ENCODE measurements at regions not wholly inside any gene's neighbourhood (a gene's known extent, or its start where the extent isn't known, plus 50 kb on each side); places are given as distances from the start of the nearest gene placed in this dataset.

DNA sequence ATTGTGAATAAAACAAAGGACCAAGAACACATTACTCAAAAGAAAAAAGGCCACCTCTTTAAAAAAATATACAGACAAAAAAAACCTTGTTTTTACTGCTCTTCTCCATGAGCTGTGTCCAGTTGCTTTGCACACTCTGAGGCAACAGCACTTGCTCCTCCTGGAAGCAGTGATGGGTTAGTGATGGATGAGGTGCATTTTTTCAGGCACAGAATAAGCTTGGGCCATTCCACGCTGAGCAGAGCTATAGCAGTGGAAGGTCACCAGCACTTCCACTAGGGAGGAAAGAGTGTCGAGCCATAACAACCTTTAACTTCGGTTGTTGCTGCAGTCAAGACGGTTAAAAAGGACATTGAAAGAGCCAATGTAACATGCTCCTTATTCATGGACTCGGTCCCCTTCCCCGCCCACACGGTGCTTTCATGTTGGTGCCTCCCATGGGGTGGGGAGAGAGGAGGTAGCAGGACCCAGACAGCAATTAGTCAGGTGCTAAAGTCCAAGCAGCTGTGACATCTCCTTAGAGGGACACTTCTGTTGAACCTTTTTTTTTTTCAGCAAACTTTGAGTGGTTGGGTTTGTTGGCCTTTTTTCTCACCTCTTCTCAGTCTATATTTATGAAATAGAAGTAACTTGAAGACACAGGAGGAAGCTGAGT, 136.5 kb upstream of the ADARB2 start:
- TF ChIP-seq, protein P1, sequence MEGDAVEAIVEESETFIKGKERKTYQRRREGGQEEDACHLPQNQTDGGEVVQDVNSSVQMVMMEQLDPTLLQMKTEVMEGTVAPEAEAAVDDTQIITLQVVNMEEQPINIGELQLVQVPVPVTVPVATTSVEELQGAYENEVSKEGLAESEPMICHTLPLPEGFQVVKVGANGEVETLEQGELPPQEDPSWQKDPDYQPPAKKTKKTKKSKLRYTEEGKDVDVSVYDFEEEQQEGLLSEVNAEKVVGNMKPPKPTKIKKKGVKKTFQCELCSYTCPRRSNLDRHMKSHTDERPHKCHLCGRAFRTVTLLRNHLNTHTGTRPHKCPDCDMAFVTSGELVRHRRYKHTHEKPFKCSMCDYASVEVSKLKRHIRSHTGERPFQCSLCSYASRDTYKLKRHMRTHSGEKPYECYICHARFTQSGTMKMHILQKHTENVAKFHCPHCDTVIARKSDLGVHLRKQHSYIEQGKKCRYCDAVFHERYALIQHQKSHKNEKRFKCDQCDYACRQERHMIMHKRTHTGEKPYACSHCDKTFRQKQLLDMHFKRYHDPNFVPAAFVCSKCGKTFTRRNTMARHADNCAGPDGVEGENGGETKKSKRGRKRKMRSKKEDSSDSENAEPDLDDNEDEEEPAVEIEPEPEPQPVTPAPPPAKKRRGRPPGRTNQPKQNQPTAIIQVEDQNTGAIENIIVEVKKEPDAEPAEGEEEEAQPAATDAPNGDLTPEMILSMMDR (IDR thresholded peaks at IDR 0.05; ENCODE audit: extremely low read depth, insufficient read depth, missing control alignments), result no peak
- in situ Hi-C loops (cut with MboI; ENCODE audit: low pct_unique_long_range_greater_than_20kb, low sequenced_read_pairs, unreplicated experiment), result no loop called here
- DNase-seq (ENCODE audit: low spot score), result no peak

DNA sequence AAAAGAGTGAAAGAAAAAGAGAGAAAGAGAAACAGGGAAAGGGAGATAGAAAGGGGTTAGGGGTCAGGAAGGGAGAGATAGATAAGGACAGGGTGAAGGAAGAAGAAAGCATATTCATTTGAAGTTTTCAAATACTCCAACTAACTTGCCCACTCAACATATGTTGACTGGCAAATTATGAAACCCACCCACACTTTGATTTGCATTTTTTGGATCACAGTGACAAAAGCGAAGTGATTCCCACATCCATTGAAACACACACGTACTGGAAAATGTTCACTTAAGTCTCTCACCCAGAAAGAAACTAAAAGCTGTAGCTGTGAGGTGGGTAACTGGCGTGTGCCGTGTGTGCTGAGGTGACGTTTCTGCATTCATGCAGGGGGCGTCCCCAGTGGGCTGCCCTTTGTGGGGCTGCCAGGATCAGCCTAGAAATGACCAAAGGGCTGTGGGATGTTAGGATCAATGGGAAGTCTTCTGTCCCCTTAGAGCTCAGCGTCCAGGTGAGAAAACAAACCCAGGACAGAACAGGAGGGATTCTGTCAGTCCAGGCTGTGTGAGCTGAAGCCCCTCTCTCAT, 134.9 kb upstream of the ADARB2 start:
- TF ChIP-seq, protein P1 (IDR thresholded peaks at IDR 0.05; ENCODE audit: extremely low read depth, insufficient read depth, missing control alignments), result no peak
- DNase-seq (ENCODE audit: low spot score), result no peak
- in situ Hi-C loops (cut with MboI; ENCODE audit: low pct_unique_long_range_greater_than_20kb, low sequenced_read_pairs, unreplicated experiment), result no loop called here

DNA sequence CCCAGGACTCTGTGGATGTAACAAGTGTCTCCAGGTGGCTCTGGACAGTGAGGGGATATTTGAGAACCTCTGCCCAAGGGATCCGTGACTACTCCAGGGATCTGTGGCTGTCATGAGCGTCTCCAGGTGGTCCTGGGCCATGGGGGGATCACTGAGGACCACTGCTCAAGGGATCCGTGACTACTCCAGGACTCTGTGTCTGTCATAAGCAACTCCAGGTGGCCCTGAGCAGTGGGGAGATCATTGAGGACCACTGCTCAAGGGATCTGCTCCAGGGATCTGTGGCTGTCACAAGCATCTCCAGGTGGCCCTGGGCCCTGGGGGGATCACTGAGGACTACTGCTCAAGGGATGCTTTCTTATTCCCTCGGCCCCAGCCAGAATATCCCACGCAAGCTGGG, 133.2 kb upstream of the ADARB2 start:
- TF ChIP-seq, protein P1 (IDR thresholded peaks at IDR 0.05; ENCODE audit: extremely low read depth, insufficient read depth, missing control alignments), result no peak
- in situ Hi-C loops (cut with MboI; ENCODE audit: low pct_unique_long_range_greater_than_20kb, low sequenced_read_pairs, unreplicated experiment), result no loop called here

DNA sequence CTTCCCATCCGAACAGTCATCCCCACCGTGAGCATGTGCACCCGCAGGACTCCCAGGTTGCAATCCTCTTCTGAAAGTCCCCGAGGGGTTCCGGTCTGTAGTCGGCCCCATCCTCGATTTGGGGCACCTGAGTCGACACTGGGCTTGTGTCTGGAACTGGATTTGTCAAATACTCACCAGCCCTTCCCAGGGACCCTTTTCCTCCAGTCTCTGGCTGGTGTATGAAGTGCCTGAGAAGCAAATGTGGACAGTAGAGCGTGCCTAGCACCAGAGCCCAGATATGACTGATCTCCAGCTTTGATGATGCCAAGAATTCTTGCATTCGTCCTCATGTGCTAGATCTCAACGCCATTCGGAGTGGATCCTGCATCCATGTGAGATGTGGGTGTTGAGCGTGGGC, 132.5 kb upstream of the ADARB2 start:
- TF ChIP-seq, protein P1 (IDR thresholded peaks at IDR 0.05; ENCODE audit: extremely low read depth, insufficient read depth, missing control alignments), result no peak
- DNase-seq (ENCODE audit: low spot score), result no peak
- in situ Hi-C loops (cut with MboI; ENCODE audit: low pct_unique_long_range_greater_than_20kb, low sequenced_read_pairs, unreplicated experiment), result no loop called here

More for the DNA sequence above, 133.2 kb upstream of the ADARB2 start:
- no peak for DNase-seq (ENCODE audit: low spot score)

DNA sequence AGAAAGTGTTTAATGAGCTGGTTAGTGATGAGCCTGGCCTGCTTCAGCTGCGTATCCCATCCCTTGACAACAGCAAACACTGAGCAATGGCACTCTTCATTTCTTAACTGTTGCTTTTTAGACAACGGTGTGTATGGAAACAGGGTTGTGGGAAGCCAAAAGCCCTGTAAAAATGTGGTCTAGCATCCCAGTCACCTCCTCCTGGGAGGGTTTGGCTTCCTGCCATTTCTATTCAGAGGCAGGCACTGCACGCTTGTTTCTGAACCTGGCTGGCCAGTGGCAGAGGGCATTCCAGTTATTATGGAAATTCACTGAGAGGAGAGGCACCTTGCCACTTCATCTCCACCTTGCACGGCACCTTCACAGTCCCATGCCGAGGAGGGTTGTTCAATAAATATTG, 123.0 kb upstream of the ADARB2 start:
- TF ChIP-seq, protein P1 (IDR thresholded peaks at IDR 0.05; ENCODE audit: extremely low read depth, insufficient read depth, missing control alignments), result no peak
- DNase-seq (ENCODE audit: low spot score), result no peak
- in situ Hi-C loops (cut with MboI; ENCODE audit: low pct_unique_long_range_greater_than_20kb, low sequenced_read_pairs, unreplicated experiment), result no loop called here

DNA sequence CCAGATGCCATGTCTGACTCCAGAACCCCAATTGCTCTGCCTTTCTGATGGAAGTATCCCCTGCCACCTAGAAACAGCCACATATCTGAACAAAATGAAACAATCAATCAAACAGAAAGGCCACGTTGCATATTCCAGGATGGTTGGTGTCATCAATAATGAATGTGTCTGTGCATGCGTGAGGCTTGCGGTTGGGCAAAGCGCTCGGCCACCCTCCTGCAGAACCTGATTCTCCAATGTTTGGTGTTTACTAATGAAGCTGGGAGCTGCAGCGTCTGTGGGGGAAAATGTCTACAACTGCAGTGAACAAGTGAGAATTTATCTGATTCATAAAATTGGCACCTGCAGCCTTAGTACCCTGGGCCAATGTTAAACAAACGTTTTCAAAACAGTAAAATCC, 121.2 kb upstream of the ADARB2 start:
- in situ Hi-C loops (cut with MboI; ENCODE audit: low pct_unique_long_range_greater_than_20kb, low sequenced_read_pairs, unreplicated experiment), result no loop called here
- no peak for DNase-seq (ENCODE audit: low spot score)
- TF ChIP-seq, protein P1 (IDR thresholded peaks at IDR 0.05; ENCODE audit: extremely low read depth, insufficient read depth, missing control alignments), result no peak

Data from GM13977 (cell line).